Fibroblast of upper back skin (primary cell): ENCODE measurements at regions not wholly inside any gene's neighbourhood (a gene's known extent, or its start where the extent isn't known, plus 50 kb on each side); places are given as distances from the start of the nearest gene placed in this dataset.
"Not testable (repeated sequence)": the region's sequence is repeated elsewhere in the genome, so short reads cannot be mapped to it uniquely, and the experiment has no call there.

ENCODE experiments used
- DNase-seq: peaks from one replicate; pipeline ENCODE4 v3.0.0-alpha.2; 2013

- not testable (repeated sequence) for DNase-seq
These were observed 51.9 kb upstream of the MFGE8 start for GRCh38 chr15:88965097-88965496.

- DNase-seq: no peak
These were observed 57.1 kb upstream of the MFGE8 start for GRCh38 chr15:88970232-88970631.

GRCh38 chr15:88974392-88974791 lies 61.2 kb upstream of the MFGE8 start:
- peak; percentile 64 for DNase-seq

- peak; percentile 55 for DNase-seq
These were observed 62.7 kb upstream of the MFGE8 start for GRCh38 chr15:88975891-88976290.

- no peak for DNase-seq
These were observed 63.5 kb upstream of the MFGE8 start for GRCh38 chr15:88976656-88977055.

GRCh38 chr15:88979674-88980073 lies 66.5 kb upstream of the MFGE8 start:
- DNase-seq: no peak

GRCh38 chr15:88980498-88980897 lies 67.3 kb upstream of the MFGE8 start:
- no peak for DNase-seq

- DNase-seq: peak; percentile 56
These were observed 68.4 kb upstream of the MFGE8 start for GRCh38 chr15:88981244-88982215.

- peak; percentile 81 for DNase-seq
These were observed 69.2 kb upstream of the MFGE8 start for GRCh38 chr15:88982304-88982945.

- no peak for DNase-seq
These were observed 69.8 kb upstream of the MFGE8 start for GRCh38 chr15:88982946-88983342.

GRCh38 chr15:88983861-88984429 lies 70.8 kb upstream of the MFGE8 start:
- DNase-seq: no peak

- DNase-seq: no peak
These were observed 72.6 kb upstream of the MFGE8 start for GRCh38 chr15:88985547-88986393.

- DNase-seq: no peak
These were observed 73.9 kb upstream of the MFGE8 start for GRCh38 chr15:88986949-88987590.

GRCh38 chr15:88987591-88987933 lies 74.4 kb upstream of the MFGE8 start:
- DNase-seq: no peak

GRCh38 chr15:88987934-88988671 lies 74.9 kb upstream of the MFGE8 start:
- peak; percentile 76 for DNase-seq

- peak; percentile 93 for DNase-seq
These were observed 76.4 kb upstream of the MFGE8 start for GRCh38 chr15:88989578-88989977.

- no peak for DNase-seq
These were observed 77.1 kb upstream of the MFGE8 start for GRCh38 chr15:88990185-88990679.

- DNase-seq: no peak
These were observed 79.0 kb upstream of the MFGE8 start for GRCh38 chr15:88992216-88992615.

GRCh38 chr15:88992912-88993376 lies 79.8 kb upstream of the MFGE8 start:
- no peak for DNase-seq

- no peak for DNase-seq
These were observed 80.5 kb upstream of the MFGE8 start for GRCh38 chr15:88993662-88994061.

GRCh38 chr15:88994286-88994685 lies 81.1 kb upstream of the MFGE8 start:
- DNase-seq: no peak
